Activated CD8-positive, alpha-beta memory T cell treated with anti-CD3 and anti-CD28 coated beads, Interleukin-2, amount 10 ng/mL, durations not matched to agents 7 days and 5 days (primary cell): ENCODE measurements at regions not wholly inside any gene's neighbourhood (a gene's known extent, or its start where the extent isn't known, plus 50 kb on each side); places are given as distances from the start of the nearest gene placed in this dataset.
"Not testable (repeated sequence)": the region's sequence is repeated elsewhere in the genome, so short reads cannot be mapped to it uniquely, and the experiment has no call there.

ENCODE experiments used
- ATAC-seq: fragments of 150-1000 bp; cut with Tn5 transposase; one replicate; pipeline ENCODE4 v1.10.0; 2021; ENCODE audit warnings: moderate library complexity
- CTCF ChIA-PET: fragments of 350-600 bp; sonication (Branson Sonifier 250); formaldehyde crosslinking; loops from one replicate; lab custom pipeline; 2021; ENCODE audit warnings: antibody characterized with exemption; lab: Charles Lee
- DNase-seq: peaks from one replicate; pipeline ENCODE4 v3.0.0-alpha.2; 2020
- H3K27ac Mint-ChIP-seq: one replicate; pipeline ENCODE4 v1.8.0; 2021; ENCODE audit warnings: mild to moderate bottlenecking, mixed read lengths
- H3K27me3 Mint-ChIP-seq: one replicate; pipeline ENCODE4 v1.8.0; 2021; ENCODE audit warnings: mixed read lengths
- H3K36me3 Mint-ChIP-seq: one replicate; pipeline ENCODE4 v1.8.0; 2021; ENCODE audit warnings: mild to moderate bottlenecking, mixed read lengths
- H3K4me1 Mint-ChIP-seq: one replicate; pipeline ENCODE4 v1.8.0; 2021; ENCODE audit warnings: mixed read lengths
- H3K4me3 Mint-ChIP-seq: one replicate; pipeline ENCODE4 v1.8.0; 2021; ENCODE audit warnings: mild to moderate bottlenecking, moderate library complexity, mixed read lengths
- H3K9me3 Mint-ChIP-seq: one replicate; pipeline ENCODE4 v1.8.0; 2022; ENCODE audit warnings: low read depth, mixed read lengths

GRCh38 chr5:168086104-168086610 is 205.3 kb upstream of the WWC1 start:
- CTCF ChIA-PET: no interaction called here
- H3K27me3 Mint-ChIP-seq: no peaks in the 10 kb centered on the region

DNA sequence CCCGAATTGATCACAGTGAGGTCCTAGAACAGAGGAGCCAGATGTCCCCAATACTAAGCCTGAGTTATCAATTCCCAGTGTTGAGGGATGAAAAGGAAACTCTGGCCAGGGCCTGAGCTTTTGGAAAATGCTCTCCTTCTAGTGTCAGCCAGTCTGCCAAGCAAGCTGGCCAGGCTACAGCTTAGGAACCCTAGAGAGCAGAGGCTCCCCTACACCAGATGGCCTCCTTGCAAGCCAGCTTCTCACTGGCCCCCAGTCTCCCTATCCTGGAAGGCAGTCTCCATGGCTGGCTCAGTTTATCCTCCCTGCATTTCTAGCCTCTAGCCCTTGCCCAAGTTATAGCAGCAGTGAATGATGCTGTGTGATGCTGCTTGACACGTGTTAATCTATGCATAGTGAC is 204.7 kb upstream of the WWC1 start:
- H3K9me3 Mint-ChIP-seq: no peaks in the 10 kb centered on the region
- H3K27ac Mint-ChIP-seq: no peak overlapping the region
- CTCF ChIA-PET: no interaction called here
- H3K27me3 Mint-ChIP-seq: no peaks in the 10 kb centered on the region
- H3K4me1 Mint-ChIP-seq: no peaks in the 10 kb centered on the region
- H3K36me3 Mint-ChIP-seq: no peaks in the 10 kb centered on the region
- no peak for ATAC-seq
- no peak overlapping the region for H3K4me3 Mint-ChIP-seq
- no peak for DNase-seq

More at GRCh38 chr5:168086104-168086610, 205.3 kb upstream of the WWC1 start:
- ATAC-seq (no peak), DNase-seq (no peak)
- Mint-ChIP-seq H3K36me3 (no peaks in the 10 kb centered on the region), H3K4me3 (no peak overlapping the region), H3K9me3 (no peaks in the 10 kb centered on the region), H3K27ac (no peak overlapping the region), H3K4me1 (no peaks in the 10 kb centered on the region)

GRCh38 chr5:168088410-168089173 is 202.9 kb upstream of the WWC1 start:
- no peaks in the 10 kb centered on the region for H3K4me1 Mint-ChIP-seq
- H3K9me3 Mint-ChIP-seq: no peaks in the 10 kb centered on the region
- no peaks in the 10 kb centered on the region for H3K36me3 Mint-ChIP-seq
- H3K27ac Mint-ChIP-seq: no peak overlapping the region
- H3K4me3 Mint-ChIP-seq: no peak overlapping the region
- CTCF ChIA-PET: no interaction called here
- ATAC-seq (no peak), DNase-seq (no peak)
- no peaks in the 10 kb centered on the region for H3K27me3 Mint-ChIP-seq

- no peak overlapping the region for H3K4me3 Mint-ChIP-seq
- no peaks in the 10 kb centered on the region for H3K9me3 Mint-ChIP-seq
- H3K27ac Mint-ChIP-seq: no peak overlapping the region
- H3K36me3 Mint-ChIP-seq: no peaks in the 10 kb centered on the region
- no peaks in the 10 kb centered on the region for H3K27me3 Mint-ChIP-seq
- CTCF ChIA-PET: no interaction called here
- no peak for DNase-seq
- H3K4me1 Mint-ChIP-seq: no peaks in the 10 kb centered on the region
- no peak for ATAC-seq
Measured at GRCh38 chr5:168089201-168089887, 202.1 kb upstream of the WWC1 start.

DNA sequence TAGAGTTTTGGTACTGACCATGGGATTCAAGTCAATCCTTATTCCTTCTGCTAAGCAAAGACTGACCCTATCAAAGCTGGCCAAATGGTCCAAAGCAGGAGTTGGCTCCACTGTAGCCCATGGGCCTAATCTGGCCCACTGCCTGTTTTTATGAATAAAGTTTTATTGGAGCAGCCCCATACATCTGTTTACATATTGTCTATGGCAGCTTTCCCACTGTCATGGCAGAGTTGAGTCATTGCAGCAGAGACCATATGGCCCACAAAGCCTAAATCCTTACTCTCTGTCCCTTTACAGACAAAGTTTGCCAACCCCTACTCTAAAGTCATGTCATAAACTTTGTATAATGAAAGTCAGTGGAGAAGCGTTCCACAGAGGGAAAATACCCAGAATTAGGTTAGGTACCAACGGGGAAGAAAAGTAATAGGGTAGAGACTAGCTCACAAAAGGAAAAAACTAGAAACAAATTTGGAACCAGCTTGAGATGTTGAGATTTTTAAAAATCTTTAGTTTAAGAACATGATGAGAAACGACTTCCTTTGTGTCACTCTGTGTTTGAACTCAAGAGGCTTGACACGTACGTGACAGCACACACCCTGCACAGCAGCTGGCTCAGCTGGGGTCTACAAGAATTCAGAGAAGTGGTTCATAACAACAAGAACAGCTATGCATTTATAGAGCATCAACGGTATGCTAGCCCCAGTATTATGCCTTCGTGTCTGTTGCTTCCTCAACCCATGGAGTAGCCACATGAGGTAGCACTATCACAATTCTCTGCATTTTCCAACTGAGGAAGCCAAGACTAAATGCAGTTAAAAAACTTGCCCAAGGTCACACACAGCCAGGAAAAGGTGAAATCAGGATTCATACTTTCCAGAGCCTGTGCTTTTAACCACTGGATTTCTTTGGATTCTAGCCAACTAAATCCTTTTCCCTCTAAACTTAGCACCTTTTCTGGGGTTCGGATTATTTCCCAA is 198.9 kb upstream of the WWC1 start:
- Mint-ChIP-seq H3K27ac (no peak overlapping the region), H3K4me1 (no peaks in the 10 kb centered on the region), H3K4me3 (no peak overlapping the region), H3K36me3 (no peaks in the 10 kb centered on the region), H3K9me3 (no peaks in the 10 kb centered on the region), H3K27me3 (no peaks in the 10 kb centered on the region)
- DNase-seq (no peak), ATAC-seq (no peak)
- CTCF ChIA-PET: no interaction called here

- Mint-ChIP-seq H3K4me3 (no peak overlapping the region), H3K4me1 (no peaks in the 10 kb centered on the region), H3K36me3 (no peaks in the 10 kb centered on the region), H3K27me3 (no peaks in the 10 kb centered on the region), H3K9me3 (no peaks in the 10 kb centered on the region), H3K27ac (no peak overlapping the region)
- CTCF ChIA-PET: no interaction called here
- DNase-seq (no peak), ATAC-seq (no peak)
Measured at GRCh38 chr5:168093200-168093910, 198.1 kb upstream of the WWC1 start.

DNA sequence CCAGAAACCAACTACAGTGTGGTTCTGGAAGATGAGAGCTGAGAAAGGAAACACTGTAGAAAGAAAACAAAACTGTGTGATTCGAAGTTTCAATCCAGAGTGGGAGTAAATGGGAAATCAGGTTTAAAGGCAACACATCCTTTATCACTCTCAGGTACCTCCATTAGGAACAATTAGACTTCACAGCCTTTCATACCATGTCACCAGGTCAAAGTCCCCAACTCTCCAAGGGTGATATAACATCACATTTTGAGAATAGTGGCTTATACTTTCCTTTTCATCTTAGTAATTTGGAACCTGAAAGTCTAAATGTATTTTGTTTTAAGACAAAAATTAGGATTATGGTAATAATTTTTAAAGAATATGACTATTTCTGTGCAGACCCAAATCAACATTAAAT is 194.9 kb upstream of the WWC1 start:
- ATAC-seq (no peak), DNase-seq (no peak)
- Mint-ChIP-seq H3K27me3 (no peaks in the 10 kb centered on the region), H3K9me3 (no peaks in the 10 kb centered on the region), H3K27ac (no peak overlapping the region), H3K4me1 (no peaks in the 10 kb centered on the region), H3K36me3 (no peaks in the 10 kb centered on the region), H3K4me3 (no peak overlapping the region)
- CTCF ChIA-PET: no interaction called here

DNA sequence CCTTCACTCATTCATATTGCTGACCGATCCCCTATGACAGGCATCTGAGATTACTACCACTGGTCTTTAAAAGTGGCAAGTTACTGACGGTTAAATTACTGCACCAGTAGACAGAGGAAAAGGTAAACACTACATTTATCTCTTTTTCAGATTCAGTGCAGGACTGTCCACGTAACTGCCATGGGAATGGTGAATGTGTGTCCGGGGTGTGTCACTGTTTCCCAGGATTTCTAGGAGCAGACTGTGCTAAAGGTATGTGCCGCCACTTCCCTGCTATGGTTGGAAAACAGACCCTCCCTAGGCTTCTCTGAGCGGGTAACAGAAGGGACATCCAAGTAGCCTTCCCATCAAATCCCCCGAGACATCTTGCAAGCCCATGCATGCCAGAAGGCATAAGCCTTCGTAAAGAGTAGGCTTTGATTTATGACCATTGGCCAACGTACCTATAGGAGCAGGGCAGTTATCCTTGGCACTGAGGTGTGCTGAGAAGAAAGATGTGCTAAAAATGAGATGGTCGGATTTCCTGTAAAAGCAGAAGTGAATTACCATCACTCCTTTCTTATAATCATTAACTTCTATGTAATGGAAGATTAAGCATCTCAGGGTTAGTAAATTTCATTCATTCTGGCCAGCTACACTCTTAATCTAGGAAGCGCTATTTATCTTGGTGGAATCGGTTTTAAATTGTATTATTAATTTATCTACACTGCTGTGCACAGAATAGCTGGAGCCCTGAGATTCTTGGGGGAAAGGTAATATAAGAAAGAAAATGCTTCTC is 193.4 kb upstream of the WWC1 start:
- ATAC-seq: no peak

DNA sequence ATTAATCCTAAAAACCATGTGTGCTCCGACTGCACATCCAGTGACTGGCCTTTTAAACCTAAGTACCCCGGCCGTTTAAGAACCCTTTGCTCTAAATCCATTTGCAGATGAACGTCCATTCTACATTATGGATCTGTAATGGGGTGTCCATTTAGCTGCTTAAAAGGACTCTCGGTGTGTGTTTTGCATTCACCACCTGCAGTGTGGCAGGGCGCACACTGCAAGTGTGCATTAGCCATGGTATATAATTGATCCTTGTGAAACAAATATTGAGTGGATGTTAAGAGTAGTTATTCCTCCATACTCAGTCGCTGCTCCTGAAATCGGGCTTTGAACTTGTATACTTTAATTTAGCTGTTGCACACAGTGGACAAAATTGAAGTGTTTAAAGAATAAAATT is 190.1 kb upstream of the WWC1 start:
- DNase-seq (no peak), ATAC-seq (no peak)
- Mint-ChIP-seq H3K4me1 (no peaks in the 10 kb centered on the region), H3K27ac (no peak overlapping the region), H3K36me3 (no peaks in the 10 kb centered on the region), H3K27me3 (peaks cover 4% of the 10 kb centered on the region), H3K9me3 (no peaks in the 10 kb centered on the region), H3K4me3 (no peak overlapping the region)
- CTCF ChIA-PET: no interaction called here

More for the DNA sequence above, 193.4 kb upstream of the WWC1 start:
- no peaks in the 10 kb centered on the region for H3K36me3 Mint-ChIP-seq
- no peak overlapping the region for H3K4me3 Mint-ChIP-seq
- H3K27ac Mint-ChIP-seq: no peak overlapping the region
- no peaks in the 10 kb centered on the region for H3K4me1 Mint-ChIP-seq
- no peaks in the 10 kb centered on the region for H3K27me3 Mint-ChIP-seq
- H3K9me3 Mint-ChIP-seq: no peaks in the 10 kb centered on the region
- CTCF ChIA-PET: no interaction called here
- DNase-seq: no peak

DNA sequence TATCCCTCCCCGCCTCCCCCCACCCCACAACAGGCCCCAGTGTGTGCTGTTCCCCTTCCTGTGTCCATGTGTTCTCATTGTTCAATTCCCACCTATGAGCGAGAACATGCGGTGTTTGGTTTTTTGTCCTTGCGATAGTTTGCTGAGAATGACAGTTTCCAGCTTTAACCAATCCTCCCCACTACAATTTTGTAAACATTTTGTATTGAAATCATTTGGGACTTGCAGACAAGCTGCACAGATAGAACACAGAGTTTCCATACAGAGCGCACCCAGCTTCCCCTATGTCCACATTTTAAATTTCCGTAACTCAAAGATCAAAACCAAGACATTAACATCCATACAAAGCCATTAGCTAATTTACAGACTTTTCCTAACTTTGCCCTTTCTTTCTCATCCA is 188.4 kb upstream of the WWC1 start:
- ATAC-seq, H3K4me3 Mint-ChIP-seq, DNase-seq, H3K9me3 Mint-ChIP-seq, H3K27ac Mint-ChIP-seq, H3K4me1 Mint-ChIP-seq, H3K27me3 Mint-ChIP-seq, H3K36me3 Mint-ChIP-seq, CTCF ChIA-PET: not testable (repeated sequence)

DNA sequence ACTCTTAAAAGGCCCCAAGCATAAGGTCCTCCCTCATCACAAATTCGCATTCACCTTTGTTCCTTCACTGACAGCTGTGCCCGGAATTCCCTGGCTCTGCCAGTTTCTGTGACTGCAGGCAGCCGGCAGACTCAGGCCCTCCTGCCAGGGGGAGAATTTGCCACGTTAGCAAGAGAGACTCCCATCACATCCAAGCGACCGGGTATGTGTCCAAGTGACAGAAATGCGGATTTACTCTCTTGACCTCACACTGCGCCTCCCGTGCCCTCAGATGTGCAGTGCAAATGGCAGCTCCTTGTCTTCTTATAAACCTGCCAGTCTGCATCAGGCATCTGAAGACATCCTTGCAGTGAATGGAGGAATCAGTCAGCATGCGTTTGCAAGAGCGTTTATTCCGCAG is 187.1 kb upstream of the WWC1 start:
- Mint-ChIP-seq H3K4me3 (no peak overlapping the region), H3K4me1 (no peaks in the 10 kb centered on the region), H3K9me3 (no peaks in the 10 kb centered on the region), H3K27ac (no peak overlapping the region), H3K36me3 (no peaks in the 10 kb centered on the region), H3K27me3 (peaks cover 6% of the 10 kb centered on the region)
- CTCF ChIA-PET: no interaction called here
- ATAC-seq: no peak
- DNase-seq: no peak

DNA sequence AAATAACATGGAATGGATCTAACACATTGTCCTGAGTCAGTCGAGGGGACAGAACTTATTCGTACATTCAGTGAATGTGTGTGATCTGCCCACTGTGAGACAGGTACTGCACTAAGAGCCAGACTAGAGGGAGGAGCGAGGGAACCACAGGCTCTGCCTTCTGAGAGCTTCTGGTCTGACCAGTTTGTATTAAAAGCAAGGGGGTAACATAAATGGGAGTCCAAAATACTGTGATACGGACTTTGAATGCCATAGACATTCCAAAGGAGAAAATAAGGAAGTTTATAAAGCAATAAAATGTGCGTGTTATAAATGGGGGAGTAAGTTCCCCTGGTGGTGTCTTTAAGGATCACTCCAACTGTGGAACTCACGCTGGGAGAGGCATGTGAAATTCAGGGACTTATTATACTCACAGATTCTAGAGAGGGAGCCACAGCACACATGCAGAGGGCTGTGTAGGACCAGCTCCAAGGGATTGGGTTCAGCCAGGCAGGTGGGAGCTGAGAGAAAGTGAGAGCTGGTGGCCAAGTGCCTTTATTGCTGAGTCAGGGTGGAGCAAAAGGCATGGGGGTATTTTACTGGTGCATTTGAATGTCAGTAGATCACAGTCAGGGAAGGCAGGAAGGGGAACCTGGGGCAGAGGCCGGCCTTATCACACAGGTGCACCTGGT is 186.5 kb upstream of the WWC1 start:
- Mint-ChIP-seq H3K4me1 (no peaks in the 10 kb centered on the region), H3K27ac (no peak overlapping the region), H3K4me3 (no peak overlapping the region), H3K9me3 (no peaks in the 10 kb centered on the region), H3K27me3 (peaks cover 6% of the 10 kb centered on the region), H3K36me3 (no peaks in the 10 kb centered on the region)
- no peak for ATAC-seq
- CTCF ChIA-PET: no interaction called here
- DNase-seq: no peak
